ENCODE measurements at regions not wholly inside any gene's neighbourhood (a gene's known extent, or its start where the extent isn't known, plus 50 kb on each side); places are given as distances from the start of the nearest gene placed in this dataset.

DNA sequence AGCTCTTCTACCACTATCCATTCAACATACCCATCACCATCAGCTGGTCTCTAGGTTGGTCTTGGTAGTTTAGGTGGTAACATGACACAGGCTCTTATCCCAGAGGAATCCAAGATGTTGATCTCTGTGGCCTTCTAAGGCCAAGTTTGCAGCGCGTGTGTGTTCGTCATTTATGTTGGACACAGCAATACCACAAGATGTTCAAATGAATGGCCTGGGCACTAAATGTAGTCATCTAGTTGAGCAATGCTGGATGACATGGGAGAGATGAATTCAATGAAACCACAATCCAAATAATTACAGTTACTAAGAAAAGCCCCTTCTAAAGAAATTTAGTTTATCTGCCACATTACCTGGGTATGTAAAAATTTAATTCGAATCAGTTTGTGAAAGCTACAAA lies 292.4 kb downstream of the MRPS30 start:
- Histone ChIP-seq H3K36me3 (replicated peaks; ENCODE audit: low read depth, low read length) (no peaks in the 10 kb centered on the region), H3K9ac (ENCODE audit: low read length) (no peak overlapping the region), H3K27me3 (ENCODE audit: low read depth, low read length) (no peaks in the 10 kb centered on the region), H2AFZ (ENCODE audit: low read depth, low read length) (no peak overlapping the region), H3K27ac (ENCODE audit: low read length) (no peak overlapping the region), H3K4me3 (ENCODE audit: low read length) (no peak overlapping the region), H3K4me2 (ENCODE audit: low read length) (no peak overlapping the region), H3K9me3 (ENCODE audit: insufficient read depth, low read length) (no peaks in the 10 kb centered on the region), H3K79me2 (ENCODE audit: low read length) (no peaks in the 10 kb centered on the region), H4K20me1 (ENCODE audit: insufficient read depth, low read length) (no peaks in the 10 kb centered on the region), H3K4me1 (ENCODE audit: low read length) (peaks cover 14% of the 10 kb centered on the region)
- no peak for TF ChIP-seq EZH2phosphoT487 (IDR thresholded peaks at IDR 0.05; ENCODE audit: low read depth)
- TF ChIP-seq, protein P1, sequence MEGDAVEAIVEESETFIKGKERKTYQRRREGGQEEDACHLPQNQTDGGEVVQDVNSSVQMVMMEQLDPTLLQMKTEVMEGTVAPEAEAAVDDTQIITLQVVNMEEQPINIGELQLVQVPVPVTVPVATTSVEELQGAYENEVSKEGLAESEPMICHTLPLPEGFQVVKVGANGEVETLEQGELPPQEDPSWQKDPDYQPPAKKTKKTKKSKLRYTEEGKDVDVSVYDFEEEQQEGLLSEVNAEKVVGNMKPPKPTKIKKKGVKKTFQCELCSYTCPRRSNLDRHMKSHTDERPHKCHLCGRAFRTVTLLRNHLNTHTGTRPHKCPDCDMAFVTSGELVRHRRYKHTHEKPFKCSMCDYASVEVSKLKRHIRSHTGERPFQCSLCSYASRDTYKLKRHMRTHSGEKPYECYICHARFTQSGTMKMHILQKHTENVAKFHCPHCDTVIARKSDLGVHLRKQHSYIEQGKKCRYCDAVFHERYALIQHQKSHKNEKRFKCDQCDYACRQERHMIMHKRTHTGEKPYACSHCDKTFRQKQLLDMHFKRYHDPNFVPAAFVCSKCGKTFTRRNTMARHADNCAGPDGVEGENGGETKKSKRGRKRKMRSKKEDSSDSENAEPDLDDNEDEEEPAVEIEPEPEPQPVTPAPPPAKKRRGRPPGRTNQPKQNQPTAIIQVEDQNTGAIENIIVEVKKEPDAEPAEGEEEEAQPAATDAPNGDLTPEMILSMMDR (IDR thresholded peaks at IDR 0.05; ENCODE audit: low read depth, low read length) = no peak

DNA sequence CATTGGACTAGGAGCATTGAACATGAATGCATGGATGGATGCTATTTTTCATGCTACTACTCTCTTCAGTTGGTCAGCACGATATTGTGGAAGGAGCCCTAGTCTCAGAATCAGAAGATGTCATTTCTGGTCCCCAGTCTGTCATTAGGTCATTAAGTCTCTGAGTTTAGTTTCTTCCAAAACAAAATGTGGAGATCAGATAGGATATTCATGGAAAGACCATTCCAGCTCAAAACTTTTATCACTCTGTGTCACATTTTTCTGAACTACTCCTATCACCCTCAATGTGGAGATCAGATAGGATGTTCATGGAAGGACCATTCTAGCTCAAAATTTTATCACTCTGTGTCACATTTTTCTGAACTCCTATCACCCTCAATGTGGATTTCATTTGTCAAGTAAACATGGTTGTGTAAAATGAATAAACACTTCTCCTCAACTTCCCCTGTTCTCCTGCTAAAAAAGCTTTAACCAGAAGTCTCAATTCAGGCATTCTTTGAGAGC lies 296.8 kb downstream of the MRPS30 start:
- Histone ChIP-seq H2AFZ (ENCODE audit: low read depth, low read length) (no peak overlapping the region), H3K4me3 (ENCODE audit: low read length) (no peak overlapping the region), H3K4me2 (ENCODE audit: low read length) (no peak overlapping the region), H3K27ac (ENCODE audit: low read length) (no peak overlapping the region), H3K9me3 (ENCODE audit: insufficient read depth, low read length) (no peaks in the 10 kb centered on the region), H4K20me1 (ENCODE audit: insufficient read depth, low read length) (no peaks in the 10 kb centered on the region), H3K79me2 (ENCODE audit: low read length) (no peaks in the 10 kb centered on the region), H3K9ac (ENCODE audit: low read length) (no peak overlapping the region), H3K4me1 (ENCODE audit: low read length) (peaks cover 2% of the 10 kb centered on the region; the same call in 1 of the 2 replicates), H3K27me3 (ENCODE audit: low read depth, low read length) (no peaks in the 10 kb centered on the region), H3K36me3 (replicated peaks; ENCODE audit: low read depth, low read length) (no peaks in the 10 kb centered on the region)
- TF ChIP-seq, protein P1 (IDR thresholded peaks at IDR 0.05; ENCODE audit: low read depth, low read length) = no peak
- no peak for TF ChIP-seq EZH2phosphoT487 (IDR thresholded peaks at IDR 0.05; ENCODE audit: low read depth)

DNA sequence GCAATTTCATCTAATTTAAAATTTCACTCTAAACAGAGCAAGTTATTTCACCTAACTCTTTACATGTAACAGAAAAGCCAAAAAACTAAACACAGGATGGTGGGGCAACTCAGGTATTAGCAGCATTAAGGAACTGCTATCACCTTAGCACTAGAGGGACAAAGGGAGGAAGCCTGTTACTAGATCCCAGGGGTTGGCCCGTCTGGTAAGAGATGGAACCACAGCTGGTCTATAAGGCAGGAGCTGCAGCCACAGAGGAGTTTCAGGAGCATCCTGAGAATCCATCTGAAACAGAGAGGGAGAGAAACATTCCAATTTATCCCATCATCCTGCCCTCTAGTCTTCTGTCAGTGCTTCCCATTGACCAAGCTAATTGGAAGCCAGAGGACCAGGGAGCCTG lies 300.3 kb downstream of the MRPS30 start:
- TF ChIP-seq EZH2phosphoT487 (IDR thresholded peaks at IDR 0.05; ENCODE audit: low read depth) = no peak
- TF ChIP-seq, protein P1 (IDR thresholded peaks at IDR 0.05; ENCODE audit: low read depth, low read length) = no peak
- Histone ChIP-seq H3K27me3 (ENCODE audit: low read depth, low read length) (no peaks in the 10 kb centered on the region), H4K20me1 (ENCODE audit: insufficient read depth, low read length) (no peaks in the 10 kb centered on the region), H3K9ac (ENCODE audit: low read length) (no peak overlapping the region), H2AFZ (ENCODE audit: low read depth, low read length) (no peak overlapping the region), H3K4me1 (ENCODE audit: low read length) (peaks cover 2% of the 10 kb centered on the region; the same call in 1 of the 2 replicates), H3K4me2 (ENCODE audit: low read length) (no peak overlapping the region), H3K36me3 (replicated peaks; ENCODE audit: low read depth, low read length) (no peaks in the 10 kb centered on the region), H3K4me3 (ENCODE audit: low read length) (no peak overlapping the region), H3K27ac (ENCODE audit: low read length) (no peak overlapping the region), H3K9me3 (ENCODE audit: insufficient read depth, low read length) (no peaks in the 10 kb centered on the region), H3K79me2 (ENCODE audit: low read length) (no peaks in the 10 kb centered on the region)

DNA sequence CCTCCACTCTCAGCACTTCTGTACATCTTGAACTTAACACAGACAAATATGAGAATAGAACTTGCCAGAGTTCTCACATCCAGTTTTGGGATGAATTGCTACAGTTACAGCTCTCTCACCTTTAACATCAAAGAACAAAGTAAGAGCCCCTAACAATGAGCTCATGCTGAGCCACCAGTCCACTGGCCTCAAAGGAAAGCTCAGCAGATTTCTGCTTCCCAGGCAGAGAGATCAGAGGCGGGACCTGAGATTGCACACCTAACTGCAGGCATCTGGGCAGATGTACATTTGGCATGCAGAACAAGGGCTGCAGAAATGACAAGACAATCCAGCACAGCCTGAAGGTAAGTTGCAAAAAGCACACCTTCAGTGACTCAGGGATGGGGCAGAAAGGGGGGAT lies 300.9 kb downstream of the MRPS30 start:
- no peak for TF ChIP-seq EZH2phosphoT487 (IDR thresholded peaks at IDR 0.05; ENCODE audit: low read depth)
- TF ChIP-seq, protein P1 (IDR thresholded peaks at IDR 0.05; ENCODE audit: low read depth, low read length) = no peak
- no peak overlapping the region for H3K4me2 ChIP-seq (ENCODE audit: low read length)
- no peak overlapping the region for H3K4me3 ChIP-seq (ENCODE audit: low read length)
- no peaks in the 10 kb centered on the region for H4K20me1 ChIP-seq (ENCODE audit: insufficient read depth, low read length)
- H3K36me3 ChIP-seq (replicated peaks; ENCODE audit: low read depth, low read length) = no peaks in the 10 kb centered on the region
- no peaks in the 10 kb centered on the region for H3K9me3 ChIP-seq (ENCODE audit: insufficient read depth, low read length)
- H3K27me3 ChIP-seq (ENCODE audit: low read depth, low read length) = no peaks in the 10 kb centered on the region
- no peak overlapping the region for H3K9ac ChIP-seq (ENCODE audit: low read length)
- peaks cover 2% of the 10 kb centered on the region; the same call in 1 of the 2 replicates for H3K4me1 ChIP-seq (ENCODE audit: low read length)
- H2AFZ ChIP-seq (ENCODE audit: low read depth, low read length) = no peak overlapping the region
- H3K27ac ChIP-seq (ENCODE audit: low read length) = no peak overlapping the region
- no peaks in the 10 kb centered on the region for H3K79me2 ChIP-seq (ENCODE audit: low read length)
